ENCODE measurements at regions not wholly inside any gene's neighbourhood (a gene's known extent, or its start where the extent isn't known, plus 50 kb on each side); places are given as distances from the start of the nearest gene placed in this dataset.

DNA sequence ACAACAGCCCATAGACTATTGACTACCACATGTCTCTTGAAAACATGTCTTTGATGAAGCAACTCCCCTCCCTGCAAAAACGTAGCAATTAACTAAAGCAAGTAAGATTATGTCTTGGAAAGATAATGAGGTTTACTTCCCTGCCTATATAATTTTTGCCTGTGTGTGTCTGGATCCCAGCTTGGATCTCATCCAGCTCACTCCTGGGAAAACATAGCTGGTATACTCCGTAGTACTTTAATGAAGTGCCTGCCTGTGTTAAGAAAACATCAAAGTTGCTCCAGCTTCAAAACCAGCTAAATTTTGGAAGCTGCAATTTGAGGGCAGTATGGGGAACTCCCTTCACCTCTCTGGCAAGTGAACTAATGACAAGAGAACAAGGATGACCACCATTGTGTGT is 182.6 kb upstream of the C9orf72 start:
- DNase-seq: no peak

DNA sequence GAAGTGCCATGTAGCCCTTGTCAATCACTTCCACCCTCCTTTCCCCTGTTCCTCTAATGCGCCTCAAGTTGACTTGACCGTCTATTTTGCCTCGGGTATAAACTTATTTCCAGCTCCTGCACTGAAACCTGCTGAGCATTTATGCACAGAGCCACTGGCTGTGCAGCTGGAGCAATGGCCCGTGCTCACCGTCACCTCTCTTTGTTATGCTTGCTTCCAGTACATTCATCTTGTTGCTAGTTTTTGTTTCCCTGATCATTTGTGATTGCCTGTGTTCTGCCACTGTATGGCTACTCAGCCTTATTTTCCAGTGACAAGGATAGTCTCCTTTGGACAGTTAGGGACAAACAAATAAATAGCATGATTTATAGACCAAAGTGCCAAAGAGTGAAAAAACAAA is 183.1 kb upstream of the C9orf72 start:
- no peak for DNase-seq

- no peak for DNase-seq
Measured at GRCh38 chr9:27763831-27764230, 190.6 kb upstream of the C9orf72 start.

- DNase-seq: no peak
Measured at GRCh38 chr9:27765266-27766072, 192.2 kb upstream of the C9orf72 start.

DNA sequence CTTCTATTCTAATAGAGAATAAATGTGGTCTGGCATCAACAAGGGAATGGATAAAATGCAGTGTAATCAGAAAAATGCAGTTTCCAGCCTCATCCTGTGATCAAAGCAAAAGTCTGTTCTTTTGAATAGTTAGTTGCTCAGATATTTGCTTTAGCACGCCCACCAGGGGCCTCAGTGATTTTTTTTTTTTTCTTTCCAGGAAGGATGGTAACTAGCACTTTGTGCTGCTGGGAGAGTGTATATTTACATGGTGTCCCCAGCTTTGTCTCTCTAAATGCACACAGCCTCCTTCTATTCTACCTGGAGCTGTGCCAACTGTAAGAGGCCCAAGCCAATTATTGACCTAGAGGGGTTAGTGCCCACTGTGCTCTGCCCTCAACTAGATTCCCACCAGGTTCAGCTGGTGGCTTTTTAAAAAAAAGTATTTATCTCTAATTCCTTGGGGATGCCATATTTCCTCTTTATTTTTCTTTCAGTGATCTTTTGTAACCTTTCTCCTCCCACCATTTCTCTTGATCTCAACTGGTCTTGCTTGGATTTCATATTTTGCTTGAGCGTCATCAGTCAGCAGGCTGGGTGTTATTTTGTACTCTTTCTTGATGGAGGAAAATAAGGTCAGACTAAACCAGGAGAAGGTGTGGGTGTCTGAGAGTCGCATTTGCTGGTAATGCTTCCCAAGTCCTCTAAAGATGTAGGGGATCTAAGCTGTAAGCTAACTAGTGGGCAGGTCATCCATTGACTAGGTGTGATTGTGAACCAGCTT is 193.0 kb upstream of the C9orf72 start:
- no peak for DNase-seq

DNA sequence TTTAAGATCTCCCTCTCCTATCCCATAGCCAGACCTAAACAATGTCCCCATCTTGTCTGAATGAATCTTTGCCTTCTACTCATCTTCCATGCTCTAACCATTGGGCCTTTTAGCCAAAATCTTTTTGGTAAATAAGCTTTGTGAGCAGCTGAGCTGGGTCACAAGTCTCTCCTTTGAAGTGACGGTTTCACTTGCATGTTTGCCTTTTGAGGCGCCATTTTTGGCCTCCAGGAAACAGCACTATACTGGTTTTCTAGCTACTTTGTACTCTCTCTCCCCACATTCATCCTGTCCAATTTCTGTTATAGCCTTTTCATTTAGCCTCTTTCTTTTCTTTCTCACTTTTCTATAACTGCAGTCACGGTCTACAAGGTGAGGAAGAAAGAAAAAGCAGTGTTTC is 195.5 kb upstream of the C9orf72 start:
- DNase-seq: no peak

GRCh38 chr9:27770541-27770940 is 197.3 kb upstream of the C9orf72 start:
- no peak for DNase-seq

DNA sequence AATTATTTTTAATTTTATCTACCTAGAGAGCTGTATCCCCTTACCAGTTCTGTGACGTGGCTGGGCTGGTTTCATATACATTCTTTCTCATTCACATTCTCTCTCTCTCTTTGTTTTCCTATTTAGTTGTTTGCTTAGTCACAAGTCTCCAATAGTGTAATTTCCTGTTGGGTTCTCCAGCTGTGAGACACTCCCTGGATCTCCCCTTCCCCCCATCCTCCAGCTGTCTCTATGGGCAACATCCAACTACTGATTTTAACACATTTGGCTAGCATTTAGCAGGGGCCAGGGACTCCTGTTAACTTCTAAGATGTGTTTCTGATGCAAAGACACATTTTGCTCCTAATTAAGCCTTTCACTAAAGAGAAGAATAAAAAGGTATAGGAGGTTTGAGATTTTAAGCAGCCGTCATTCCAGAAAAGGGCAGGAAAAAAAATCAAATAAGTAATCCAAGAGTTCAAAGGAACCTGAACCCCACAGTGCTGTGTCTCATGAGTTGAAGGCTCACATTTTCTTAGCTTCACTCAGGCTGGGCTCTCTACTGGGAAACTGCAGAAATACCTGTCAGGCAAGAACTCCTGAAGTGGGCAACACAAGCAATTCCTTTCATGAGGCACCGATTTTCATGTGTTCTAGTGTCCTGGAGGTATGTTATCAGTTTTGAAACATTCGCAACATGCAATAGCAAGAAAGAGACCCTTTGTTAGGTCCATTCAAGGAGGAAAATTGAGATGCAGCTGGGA is 198.7 kb upstream of the C9orf72 start:
- DNase-seq: no peak

- DNase-seq: no peak
Measured at GRCh38 chr9:27784847-27785713, 211.8 kb upstream of the C9orf72 start.

GRCh38 chr9:27785714-27786100 is 212.4 kb upstream of the C9orf72 start:
- DNase-seq: no peak

DNA sequence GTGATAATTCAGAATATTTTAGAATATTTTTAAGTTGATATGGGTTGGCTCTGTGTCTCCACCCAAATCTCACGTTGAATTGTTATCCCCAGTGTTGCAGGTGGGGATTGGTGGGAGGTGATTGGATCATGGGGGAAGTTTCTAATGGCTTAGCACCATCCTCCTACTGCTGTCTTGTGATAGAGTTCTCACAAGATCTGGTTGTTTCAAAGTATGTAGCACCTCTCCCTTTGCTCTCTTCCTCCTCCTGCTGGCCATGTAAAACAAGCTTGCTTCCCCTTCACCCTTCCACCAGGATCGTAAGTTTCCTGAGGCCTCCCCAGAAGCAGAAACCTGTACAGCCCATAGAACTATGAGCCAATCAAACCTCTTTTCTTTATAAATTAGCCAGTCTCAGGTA is 214.6 kb upstream of the C9orf72 start:
- no peak for DNase-seq

- no peak for DNase-seq
Measured at GRCh38 chr9:27791311-27791710, 218.0 kb upstream of the C9orf72 start.

DNA sequence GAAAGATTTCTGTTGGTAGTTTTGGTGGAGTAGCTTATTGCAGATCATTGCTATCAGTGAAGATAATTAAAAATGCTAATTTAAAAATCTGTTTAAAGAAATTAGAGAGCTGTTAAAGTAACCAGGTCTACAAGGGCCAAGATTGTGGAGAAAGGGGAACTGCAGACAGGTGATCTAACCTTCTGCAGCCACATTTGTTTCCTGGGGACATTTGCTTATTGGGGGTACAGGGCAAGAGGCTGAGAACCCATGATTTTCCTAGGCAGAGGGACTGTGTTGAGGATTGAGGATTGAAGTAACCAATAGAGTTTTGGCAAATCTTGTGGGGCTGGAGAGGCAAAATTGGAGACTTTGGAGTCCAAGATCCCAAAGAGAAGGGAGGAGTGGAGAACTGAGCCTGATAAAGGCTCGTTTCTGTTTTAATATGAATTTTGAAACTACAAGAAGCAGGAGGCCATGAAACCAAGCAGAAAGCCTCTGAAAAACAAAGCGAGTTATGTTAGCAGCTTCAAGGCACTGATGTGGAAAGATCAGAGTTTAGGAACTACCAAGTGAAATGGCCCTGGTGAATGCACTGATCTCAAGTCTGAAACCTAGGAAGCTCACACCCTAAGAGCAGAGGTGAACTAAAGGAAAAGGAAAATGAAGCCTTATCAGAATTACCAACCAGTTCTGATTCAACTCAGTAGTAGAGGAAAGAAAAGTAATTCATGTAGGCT is 219.8 kb upstream of the C9orf72 start:
- no peak for DNase-seq

DNA sequence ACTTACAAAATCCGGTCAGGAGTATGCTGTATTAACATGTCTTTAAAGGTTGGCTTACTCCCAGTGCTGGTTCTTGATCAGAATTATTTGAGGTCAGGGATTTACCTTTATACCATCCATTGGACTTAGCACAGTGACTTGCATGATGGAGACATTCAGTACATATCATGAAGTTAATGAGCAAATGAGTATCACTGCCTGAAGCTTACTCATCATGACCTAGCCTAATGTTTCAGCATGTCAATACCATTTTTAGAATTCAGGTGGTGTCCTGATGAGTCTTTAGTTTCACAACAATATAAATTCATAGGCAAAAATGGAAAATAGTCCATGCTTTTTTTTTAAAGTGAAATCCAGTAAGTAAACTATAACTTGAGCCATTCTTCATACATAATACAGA is 226.0 kb upstream of the C9orf72 start:
- DNase-seq: no peak

GRCh38 chr9:27800159-27800558 is 226.9 kb upstream of the C9orf72 start:
- DNase-seq: no peak

GRCh38 chr9:27800692-27801370 is 227.6 kb upstream of the C9orf72 start:
- no peak for DNase-seq

GRCh38 chr9:27801545-27801944 is 228.3 kb upstream of the C9orf72 start:
- no peak for DNase-seq

DNA sequence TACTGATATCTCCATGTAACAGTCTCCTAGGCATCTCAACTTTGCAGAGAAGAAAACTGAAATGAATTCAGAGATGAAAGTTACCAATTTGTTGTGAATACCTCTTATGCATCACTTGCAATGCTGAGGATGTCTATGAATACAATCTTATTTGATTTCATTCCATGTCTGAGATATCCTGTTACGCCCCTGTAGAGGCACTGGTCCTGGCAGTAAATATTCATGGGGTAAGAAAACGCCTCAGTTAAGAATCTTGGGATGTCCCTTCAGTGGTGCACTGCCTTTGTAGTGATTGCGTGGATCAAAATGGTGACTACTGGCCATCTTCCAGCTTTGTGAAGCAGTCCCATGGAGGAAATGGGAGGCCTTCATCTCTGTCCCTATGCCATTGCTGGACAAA is 229.1 kb upstream of the C9orf72 start:
- no peak for DNase-seq

DNA sequence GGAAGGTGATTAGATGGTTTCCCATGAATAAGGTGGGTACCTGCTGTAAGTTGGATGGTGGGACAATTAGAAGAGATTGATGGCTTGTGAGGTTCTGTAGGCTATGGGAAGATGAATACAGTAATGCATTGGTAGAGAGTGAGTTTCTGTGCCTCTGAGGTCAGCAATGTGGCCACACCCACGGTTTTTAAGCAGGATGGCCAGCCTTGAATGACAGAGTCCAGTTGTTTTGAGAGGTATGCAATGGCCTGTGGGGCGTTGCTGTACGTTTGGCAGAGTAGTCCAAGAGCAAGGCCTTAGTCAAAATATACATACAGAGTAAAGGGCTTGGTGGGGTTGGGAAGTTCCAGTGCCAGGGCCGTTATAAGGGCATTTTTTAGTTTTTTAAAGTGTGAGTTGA is 235.6 kb upstream of the C9orf72 start:
- DNase-seq: no peak

GRCh38 chr9:27817747-27818146 is 244.5 kb upstream of the C9orf72 start:
- peak; percentile 30 for DNase-seq

DNA sequence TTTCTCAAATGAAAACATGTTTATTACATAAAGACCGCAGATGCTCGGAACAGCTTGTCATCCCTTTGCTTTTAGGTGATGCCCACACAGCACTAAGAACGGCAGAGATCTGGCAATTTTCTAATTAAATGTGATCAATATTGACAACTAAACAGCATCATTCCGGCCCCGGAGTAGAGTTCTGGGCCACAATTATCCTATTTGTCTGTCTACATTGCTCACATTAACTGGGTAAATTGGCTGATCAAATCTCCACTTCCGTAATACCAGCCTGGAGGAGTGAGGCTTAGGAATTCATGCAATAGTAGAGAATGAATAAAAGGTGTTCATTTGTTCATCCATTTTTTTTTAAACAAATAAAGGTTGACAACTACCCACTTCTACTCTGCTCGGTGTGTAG is 245.1 kb upstream of the C9orf72 start:
- DNase-seq: no peak

DNA sequence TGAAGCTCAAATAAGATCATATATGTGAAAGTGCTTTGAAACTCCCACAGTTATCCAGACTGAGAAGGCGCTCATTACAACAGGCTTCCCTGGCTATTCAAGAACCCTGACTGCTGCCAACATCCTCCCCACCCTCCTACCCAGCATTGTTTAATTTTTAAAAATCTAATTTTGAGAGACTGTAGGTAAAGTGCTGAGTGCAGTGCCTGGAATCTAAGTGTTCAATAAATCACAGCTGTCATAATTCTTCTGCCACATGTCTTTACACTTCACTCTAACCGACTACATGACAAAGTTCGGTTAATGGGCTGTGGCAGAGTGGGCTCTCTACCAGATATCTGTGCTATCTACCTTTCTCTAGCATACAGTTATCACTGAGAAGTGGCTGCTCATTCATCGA is 255.6 kb upstream of the C9orf72 start:
- DNase-seq: no peak

Data from NCI-H1436 treated with DMSO at 0.1 percent for 48 hours (cell line).